ENCODE measurements at regions not wholly inside any gene's neighbourhood (a gene's known extent, or its start where the extent isn't known, plus 50 kb on each side); places are given as distances from the start of the nearest gene placed in this dataset.

DNA sequence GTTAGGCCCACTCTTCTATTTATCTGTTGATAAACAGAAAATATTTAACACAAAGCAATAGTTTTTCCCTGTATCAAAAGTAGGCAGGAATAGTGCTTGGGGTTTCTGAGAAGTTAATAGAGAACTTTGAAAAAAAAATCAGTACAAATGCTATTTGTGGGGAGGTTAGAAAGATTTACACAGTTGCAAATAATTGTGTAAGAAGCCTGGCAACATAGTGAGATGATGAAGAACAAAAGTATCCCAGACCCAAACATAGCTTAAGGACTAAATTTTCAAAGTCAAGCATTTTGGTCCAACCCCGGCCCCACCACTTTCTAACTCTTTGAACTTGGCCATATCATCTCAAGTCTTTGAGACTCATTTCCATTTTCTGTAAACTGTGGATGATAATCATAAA is 687.5 kb upstream of the TMEM132C start:
- TF ChIP-seq, protein P1, sequence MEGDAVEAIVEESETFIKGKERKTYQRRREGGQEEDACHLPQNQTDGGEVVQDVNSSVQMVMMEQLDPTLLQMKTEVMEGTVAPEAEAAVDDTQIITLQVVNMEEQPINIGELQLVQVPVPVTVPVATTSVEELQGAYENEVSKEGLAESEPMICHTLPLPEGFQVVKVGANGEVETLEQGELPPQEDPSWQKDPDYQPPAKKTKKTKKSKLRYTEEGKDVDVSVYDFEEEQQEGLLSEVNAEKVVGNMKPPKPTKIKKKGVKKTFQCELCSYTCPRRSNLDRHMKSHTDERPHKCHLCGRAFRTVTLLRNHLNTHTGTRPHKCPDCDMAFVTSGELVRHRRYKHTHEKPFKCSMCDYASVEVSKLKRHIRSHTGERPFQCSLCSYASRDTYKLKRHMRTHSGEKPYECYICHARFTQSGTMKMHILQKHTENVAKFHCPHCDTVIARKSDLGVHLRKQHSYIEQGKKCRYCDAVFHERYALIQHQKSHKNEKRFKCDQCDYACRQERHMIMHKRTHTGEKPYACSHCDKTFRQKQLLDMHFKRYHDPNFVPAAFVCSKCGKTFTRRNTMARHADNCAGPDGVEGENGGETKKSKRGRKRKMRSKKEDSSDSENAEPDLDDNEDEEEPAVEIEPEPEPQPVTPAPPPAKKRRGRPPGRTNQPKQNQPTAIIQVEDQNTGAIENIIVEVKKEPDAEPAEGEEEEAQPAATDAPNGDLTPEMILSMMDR (IDR thresholded peaks at IDR 0.05), result no peak
- no peak for TF ChIP-seq EZH2 (IDR thresholded peaks at IDR 0.05; ENCODE audit: borderline replicate concordance, insufficient read depth, low read depth, low read length, poor library complexity, severe bottlenecking)

Data from B cell (primary cell).